SK-N-SH (cell line): ENCODE measurements at regions not wholly inside any gene's neighbourhood (a gene's known extent, or its start where the extent isn't known, plus 50 kb on each side); places are given as distances from the start of the nearest gene placed in this dataset.

Experiments used
- CTCF ChIA-PET: fragments of 300-600, 350-600 bp; formaldehyde crosslinking; extraction: SDS; loops from one replicate; lab custom pipeline; 2021; lab: Yijun Ruan, JAX
- POLR2A ChIA-PET: fragments of 350-600 bp; sonication (Branson Sonifier 250); formaldehyde crosslinking; extraction: SDS; loops from one replicate; lab custom pipeline; 2020; ENCODE audit warnings: antibody characterized with exemption, inconsistent platforms; lab: Yijun Ruan, JAX
- DNase-seq: peaks from one replicate; pipeline ENCODE4 v3.0.0; 2012
- H2AFZ ChIP-seq: fragments of 200-600 bp; sonication (generic); 2 replicates; pipeline ENCODE4 v1.8.1; 2016; ENCODE audit warnings: antibody characterized with exemption, mild to moderate bottlenecking, low read depth
- H3F3A ChIP-seq: fragments of 200-600 bp; sonication (generic); replicated peaks from 2 replicates; pipeline ENCODE3; 2016; ENCODE audit warnings: antibody characterized with exemption, mild to moderate bottlenecking; ENCODE audit not compliant: insufficient read depth
- H3K27ac ChIP-seq, 2 experiments: fragments of 200-500 bp in 1 of 2; fragments of 200-600 bp in 1 of 2; sonication (Bioruptor generic) in 1 of 2; sonication (generic), shearing (Covaris generic) in 1 of 2; 2 replicates each; pipeline versions ENCODE4 v1.5.1 to v1.6.1; 2014 to 2016; ENCODE audit warnings: low read depth in 2 of 2, inconsistent platforms in 1 of 2, low read length in 1 of 2, mild to moderate bottlenecking in 1 of 2, mixed read lengths in 1 of 2
- H3K27me3 ChIP-seq: fragments of 200-600 bp; sonication (generic), shearing (Covaris generic); 2 replicates; pipeline ENCODE4 v1.6.1; 2016; ENCODE audit warnings: mixed run types; ENCODE audit not compliant: insufficient read depth
- H3K36me3 ChIP-seq, 2 experiments: fragments of 200-500 bp in 1 of 2; fragments of 200-600 bp in 1 of 2; sonication (Bioruptor generic) in 1 of 2; sonication (generic) in 1 of 2; replicated peaks in 1 of 2; 2 replicates each; pipeline versions ENCODE3 to v1.5.1; 2014 to 2016; ENCODE audit warnings: low read length in 1 of 2, mild to moderate bottlenecking in 1 of 2; ENCODE audit not compliant: insufficient read depth in 2 of 2, control insufficient read depth in 1 of 2
- H3K4me1 ChIP-seq, 2 experiments: fragments of 200-500 bp in 1 of 2; fragments of 200-600 bp in 1 of 2; sonication (Bioruptor generic) in 1 of 2; sonication (generic), shearing (Covaris generic) in 1 of 2; 2 replicates each; pipeline versions ENCODE4 v1.5.1 to v1.6.1; 2014 to 2016; ENCODE audit warnings: low read depth in 1 of 2, low read length in 1 of 2, mixed run types in 1 of 2; ENCODE audit not compliant: insufficient read depth in 2 of 2, control insufficient read depth in 1 of 2
- H3K4me2 ChIP-seq: fragments of 200-600 bp; sonication (generic), shearing (Covaris generic); 2 replicates; pipeline ENCODE4 v1.6.1; 2017; ENCODE audit warnings: mixed run types
- H3K4me3 ChIP-seq, 2 experiments: fragments of 200-500 bp in 1 of 2; fragments of 200-600 bp in 1 of 2; sonication (Bioruptor generic) in 1 of 2; sonication (generic), shearing (Covaris generic) in 1 of 2; 2 replicates each; pipeline versions ENCODE4 v1.5.1 to v1.8.1; 2014 to 2016; ENCODE audit warnings: low read depth in 2 of 2, inconsistent platforms in 1 of 2, low read length in 1 of 2, mild to moderate bottlenecking in 1 of 2, mixed read lengths in 1 of 2, moderate library complexity in 1 of 2
- H3K79me2 ChIP-seq: fragments of 200-600 bp; sonication (generic); 2 replicates; pipeline ENCODE4 v1.8.1; 2017; ENCODE audit warnings: mild to moderate bottlenecking; ENCODE audit not compliant: insufficient read depth
- H3K9ac ChIP-seq: fragments of 200-600 bp; sonication (generic); 2 replicates; pipeline ENCODE4 v1.6.1; 2017; ENCODE audit warnings: mixed run types
- H3K9me2 ChIP-seq: fragments of 200-600 bp; sonication (generic); 2 replicates; pipeline ENCODE4 v1.6.1; 2017; ENCODE audit warnings: mixed run types
- H3K9me3 ChIP-seq: fragments of 200-600 bp; sonication (generic); 2 replicates; pipeline ENCODE4 v1.6.1; 2017; ENCODE audit warnings: mixed run types, mild to moderate bottlenecking, moderate library complexity
- H4K20me1 ChIP-seq: fragments of 200-600 bp; sonication (generic); 2 replicates; pipeline ENCODE4 v1.6.1; 2017; ENCODE audit warnings: mild to moderate bottlenecking, mixed run types; ENCODE audit not compliant: insufficient read depth
- ELF1 ChIP-seq: IDR thresholded peaks from 2 replicates; pipeline ENCODE4 v1.4.0; 2012
- EP300 ChIP-seq, 2 experiments: IDR thresholded peaks; 2 replicates each; pipeline versions ENCODE4 v1.4.0 to v1.6.1; 2012; ENCODE audit warnings: borderline replicate concordance in 1 of 2, low read depth in 1 of 2, low read length in 1 of 2
- FOXJ3 ChIP-seq: sonication (generic); formaldehyde crosslinking; IDR thresholded peaks from 2 replicates; pipeline ENCODE4 v1.5.1; 2020; ENCODE audit warnings: mild to moderate bottlenecking, missing genetic modification reagents
- GABPA ChIP-seq: IDR thresholded peaks from 2 replicates; pipeline ENCODE4 v1.4.0; 2012; ENCODE audit warnings: low read depth, mild to moderate bottlenecking
- IRF3 ChIP-seq: fragments of 150-350 bp; IDR thresholded peaks from 2 replicates; pipeline ENCODE4 v1.6.1; 2016; ENCODE audit warnings: mild to moderate bottlenecking, low read depth, low read length
- JUND ChIP-seq: IDR thresholded peaks from 2 replicates; pipeline ENCODE4 v1.4.0; 2012
- MXI1 ChIP-seq: IDR thresholded peaks from 2 replicates; pipeline ENCODE4 v1.6.1; 2012; ENCODE audit warnings: mild to moderate bottlenecking, low read depth, low read length, improper control_type of control experiment
- RCOR1 ChIP-seq: fragments of 150-350 bp; IDR thresholded peaks from 2 replicates; pipeline ENCODE4 v1.6.1; 2017; ENCODE audit warnings: antibody characterized with exemption, low read length
- RFX5 ChIP-seq: IDR thresholded peaks from 2 replicates; pipeline ENCODE4 v1.6.1; 2012; ENCODE audit warnings: mild to moderate bottlenecking, improper control_type of control experiment, low read length
- RXRA ChIP-seq: IDR thresholded peaks from 2 replicates; pipeline ENCODE4 v1.4.0; 2012; ENCODE audit warnings: low read depth, mild to moderate bottlenecking, borderline replicate concordance
- SMC3 ChIP-seq: IDR thresholded peaks from 2 replicates; pipeline ENCODE4 v1.6.1; 2012; ENCODE audit warnings: low read depth, low read length, improper control_type of control experiment
- TCF12 ChIP-seq: IDR thresholded peaks from 2 replicates; pipeline ENCODE4 v1.4.0; 2012
- TEAD4 ChIP-seq: IDR thresholded peaks from 2 replicates; pipeline ENCODE4 v1.4.0; 2012; ENCODE audit warnings: mild to moderate bottlenecking, borderline replicate concordance; ENCODE audit not compliant: insufficient read depth
- YY1 ChIP-seq: IDR thresholded peaks from 2 replicates; pipeline ENCODE4 v1.4.0; 2012; ENCODE audit warnings: low read depth, mild to moderate bottlenecking
- ZBTB33 ChIP-seq: IDR thresholded peaks from 2 replicates; pipeline ENCODE4 v1.4.0; 2012; ENCODE audit warnings: low read depth, borderline replicate concordance
- WGBS: methylation state at CpG from one replicate; pipeline ENCODE4 v1.1.6; 2017; ENCODE audit warnings: low lambda C conversion rate; 5-methylcytosine and 5-hydroxymethylcytosine counted together

- Histone ChIP-seq H3K4me2 (no peak overlapping the region), H3K9me3 (no peaks in the 10 kb centered on the region), H3K9ac (no peak overlapping the region), H3K27me3 (no peaks in the 10 kb centered on the region), H3K9me2 (no peaks in the 10 kb centered on the region), H3F3A (no peaks in the 10 kb centered on the region), H3K4me1 (no peaks in the 10 kb centered on the region; a peak in 1 of 4 replicates), H2AFZ (no peak overlapping the region), H3K27ac (no peak overlapping the region), H3K79me2 (no peaks in the 10 kb centered on the region), H3K4me3 (no peak overlapping the region), H4K20me1 (no peaks in the 10 kb centered on the region), H3K36me3 (no peaks in the 10 kb centered on the region)
- CTCF ChIA-PET: interaction anchor here (1.4 kb wide), 1 partner anchor 96 kb away, joined by 3 read pairs; no protein-coding TSS in a partner anchor
- TF ChIP-seq JUND (no peak), FOXJ3 (CRISPR knock-in tag) (no peak), TEAD4 (no peak), RCOR1 (no peak), EP300 (IDR thresholded peaks at IDR 0.05; ENCODE audit: borderline replicate concordance in 1 of 2, low read depth in 1 of 2, low read length in 1 of 2) (no peak), RXRA (no peak), RFX5 (no peak), SMC3 (no peak)
- DNase-seq: no peak
- 48% methylated on average over 3 of the region's 3 CpGs for WGBS
- POLR2A ChIA-PET: no interaction called here
Observed at GRCh38 chr1:116832932-116833578, 76.7 kb upstream of the PTGFRN start.

GRCh38 chr1:116833718-116834117 lies 76.0 kb upstream of the PTGFRN start:
- no peaks in the 10 kb centered on the region for H3K36me3 ChIP-seq
- H4K20me1 ChIP-seq: no peaks in the 10 kb centered on the region
- WGBS: 42% methylated on average over 1 of the region's 1 CpG
- H3K9ac ChIP-seq: no peak overlapping the region
- H3F3A ChIP-seq: no peaks in the 10 kb centered on the region
- no peaks in the 10 kb centered on the region for H3K79me2 ChIP-seq
- H3K4me3 ChIP-seq: no peak overlapping the region
- H3K9me2 ChIP-seq: no peaks in the 10 kb centered on the region
- H3K4me1 ChIP-seq: no peaks in the 10 kb centered on the region; a peak in 1 of 4 replicates
- H3K27ac ChIP-seq: no peak overlapping the region
- no peaks in the 10 kb centered on the region for H3K9me3 ChIP-seq
- POLR2A ChIA-PET: no interaction called here
- no peak overlapping the region for H2AFZ ChIP-seq
- TF ChIP-seq MXI1 (no peak), ELF1 (no peak), ZBTB33 (no peak), YY1 (no peak), FOXJ3 (CRISPR knock-in tag) (no peak), TCF12 (no peak), RXRA (no peak), RFX5 (no peak), IRF3 (no peak), JUND (no peak), GABPA (no peak)
- H3K4me2 ChIP-seq: no peak overlapping the region
- CTCF ChIA-PET: interaction anchor here (1.4 kb wide), 1 partner anchor 96 kb away, joined by 3 read pairs; no protein-coding TSS in a partner anchor
- no peak for DNase-seq
- H3K27me3 ChIP-seq: no peaks in the 10 kb centered on the region
